T-helper 1 cell treated with Interleukin-12 subunit alpha and Interleukin-12 subunit beta and Interleukin-4 antibody, amounts not matched to agents 30 μg/mL and 1 μg/mL, for 36 hours (primary cell): ENCODE measurements at regions not wholly inside any gene's neighbourhood (a gene's known extent, or its start where the extent isn't known, plus 50 kb on each side); places are given as distances from the start of the nearest gene placed in this dataset.

Experiments used
- H3K27ac Mint-ChIP-seq: one replicate; pipeline ENCODE4 v1.8.0; 2021; ENCODE audit warnings: mild to moderate bottlenecking, mixed read lengths
- H3K27me3 Mint-ChIP-seq: one replicate; pipeline ENCODE4 v1.8.0; 2021; ENCODE audit warnings: low read depth, mixed read lengths
- H3K36me3 Mint-ChIP-seq: one replicate; pipeline ENCODE4 v1.8.0; 2021; ENCODE audit warnings: low read depth, mixed read lengths
- H3K4me1 Mint-ChIP-seq: one replicate; pipeline ENCODE4 v1.8.0; 2021; ENCODE audit warnings: low read depth, mixed read lengths
- H3K4me3 Mint-ChIP-seq: one replicate; pipeline ENCODE4 v1.8.0; 2021; ENCODE audit warnings: mild to moderate bottlenecking, moderate library complexity, mixed read lengths
- H3K9me3 Mint-ChIP-seq: one replicate; pipeline ENCODE4 v1.8.0; 2021; ENCODE audit warnings: mixed read lengths

- no peaks in the 10 kb centered on the region for H3K36me3 Mint-ChIP-seq
- peaks cover 8% of the 10 kb centered on the region for H3K27me3 Mint-ChIP-seq
- no peaks in the 10 kb centered on the region for H3K9me3 Mint-ChIP-seq
- H3K4me1 Mint-ChIP-seq = peaks cover 9% of the 10 kb centered on the region
- H3K4me3 Mint-ChIP-seq = peak overlapping the region; percentile 69
- H3K27ac Mint-ChIP-seq = no peak overlapping the region
Observed at GRCh38 chr2:16303273-16303577, 362.4 kb downstream of the CYRIA start.

- no peaks in the 10 kb centered on the region for H3K9me3 Mint-ChIP-seq
- peak overlapping the region; percentile 69 for H3K4me3 Mint-ChIP-seq
- H3K27me3 Mint-ChIP-seq = peaks cover 8% of the 10 kb centered on the region
- H3K4me1 Mint-ChIP-seq = peaks cover 9% of the 10 kb centered on the region
- H3K27ac Mint-ChIP-seq = no peak overlapping the region
- H3K36me3 Mint-ChIP-seq = no peaks in the 10 kb centered on the region
Observed at GRCh38 chr2:16302431-16303272, 362.3 kb downstream of the MYCN start.

GRCh38 chr2:16301961-16302360, 361.6 kb downstream of the MYCN start:
- H3K27ac Mint-ChIP-seq = no peak overlapping the region
- no peaks in the 10 kb centered on the region for H3K36me3 Mint-ChIP-seq
- H3K9me3 Mint-ChIP-seq = no peaks in the 10 kb centered on the region
- H3K4me1 Mint-ChIP-seq = peaks cover 9% of the 10 kb centered on the region
- no peak overlapping the region for H3K4me3 Mint-ChIP-seq
- H3K27me3 Mint-ChIP-seq = peaks cover 8% of the 10 kb centered on the region

GRCh38 chr2:16298866-16299265, 358.5 kb downstream of the MYCN start:
- Mint-ChIP-seq H3K4me1 (peaks cover 9% of the 10 kb centered on the region), H3K27me3 (peaks cover 5% of the 10 kb centered on the region), H3K9me3 (no peaks in the 10 kb centered on the region), H3K36me3 (no peaks in the 10 kb centered on the region), H3K27ac (no peak overlapping the region), H3K4me3 (no peak overlapping the region)

GRCh38 chr2:16296331-16297250, 356.2 kb downstream of the MYCN start:
- no peaks in the 10 kb centered on the region for H3K9me3 Mint-ChIP-seq

GRCh38 chr2:16296038-16296290, 355.6 kb downstream of the MYCN start:
- H3K36me3 Mint-ChIP-seq = no peaks in the 10 kb centered on the region
- H3K9me3 Mint-ChIP-seq = no peaks in the 10 kb centered on the region
- no peak overlapping the region for H3K4me3 Mint-ChIP-seq
- H3K27ac Mint-ChIP-seq = no peak overlapping the region
- H3K4me1 Mint-ChIP-seq = no peaks in the 10 kb centered on the region
- H3K27me3 Mint-ChIP-seq = no peaks in the 10 kb centered on the region

More at GRCh38 chr2:16296331-16297250, 356.2 kb downstream of the MYCN start:
- Mint-ChIP-seq H3K27me3 (peaks cover under 1% of the 10 kb centered on the region), H3K27ac (no peak overlapping the region), H3K4me3 (no peak overlapping the region), H3K4me1 (no peaks in the 10 kb centered on the region), H3K36me3 (no peaks in the 10 kb centered on the region)

- H3K36me3 Mint-ChIP-seq = no peaks in the 10 kb centered on the region
- no peaks in the 10 kb centered on the region for H3K4me1 Mint-ChIP-seq
- H3K9me3 Mint-ChIP-seq = no peaks in the 10 kb centered on the region
- no peak overlapping the region for H3K4me3 Mint-ChIP-seq
- no peak overlapping the region for H3K27ac Mint-ChIP-seq
- H3K27me3 Mint-ChIP-seq = no peaks in the 10 kb centered on the region
Observed at GRCh38 chr2:16294791-16295190, 354.4 kb downstream of the MYCN start.

- no peak overlapping the region for H3K27ac Mint-ChIP-seq
- H3K36me3 Mint-ChIP-seq = no peaks in the 10 kb centered on the region
- H3K4me1 Mint-ChIP-seq = no peaks in the 10 kb centered on the region
- H3K27me3 Mint-ChIP-seq = no peaks in the 10 kb centered on the region
- no peak overlapping the region for H3K4me3 Mint-ChIP-seq
- H3K9me3 Mint-ChIP-seq = no peaks in the 10 kb centered on the region
Observed at GRCh38 chr2:16293871-16294270, 353.5 kb downstream of the MYCN start.

- H3K4me3 Mint-ChIP-seq = no peak overlapping the region
- H3K9me3 Mint-ChIP-seq = no peaks in the 10 kb centered on the region
- H3K27me3 Mint-ChIP-seq = no peaks in the 10 kb centered on the region
- H3K36me3 Mint-ChIP-seq = no peaks in the 10 kb centered on the region
- no peak overlapping the region for H3K27ac Mint-ChIP-seq
- no peaks in the 10 kb centered on the region for H3K4me1 Mint-ChIP-seq
Observed at GRCh38 chr2:16293398-16293797, 353.0 kb downstream of the MYCN start.

- Mint-ChIP-seq H3K4me1 (no peaks in the 10 kb centered on the region), H3K4me3 (no peak overlapping the region), H3K27me3 (no peaks in the 10 kb centered on the region), H3K27ac (no peak overlapping the region), H3K9me3 (no peaks in the 10 kb centered on the region), H3K36me3 (no peaks in the 10 kb centered on the region)
Observed at GRCh38 chr2:16291731-16292550, 351.6 kb downstream of the MYCN start.

- no peaks in the 10 kb centered on the region for H3K27me3 Mint-ChIP-seq
- no peak overlapping the region for H3K27ac Mint-ChIP-seq
- no peak overlapping the region for H3K4me3 Mint-ChIP-seq
- no peaks in the 10 kb centered on the region for H3K36me3 Mint-ChIP-seq
- H3K9me3 Mint-ChIP-seq = no peaks in the 10 kb centered on the region
- H3K4me1 Mint-ChIP-seq = no peaks in the 10 kb centered on the region
Observed at GRCh38 chr2:16291226-16291625, 350.9 kb downstream of the MYCN start.

- no peaks in the 10 kb centered on the region for H3K4me1 Mint-ChIP-seq
Observed at GRCh38 chr2:16290311-16291020, 350.1 kb downstream of the MYCN start.

GRCh38 chr2:16288371-16289112, 348.2 kb downstream of the MYCN start:
- Mint-ChIP-seq H3K36me3 (no peaks in the 10 kb centered on the region), H3K4me1 (no peaks in the 10 kb centered on the region), H3K27ac (no peak overlapping the region), H3K27me3 (no peaks in the 10 kb centered on the region), H3K4me3 (no peak overlapping the region), H3K9me3 (no peaks in the 10 kb centered on the region)

More at GRCh38 chr2:16290311-16291020, 350.1 kb downstream of the MYCN start:
- Mint-ChIP-seq H3K27ac (no peak overlapping the region), H3K9me3 (no peaks in the 10 kb centered on the region), H3K4me3 (no peak overlapping the region), H3K27me3 (no peaks in the 10 kb centered on the region), H3K36me3 (no peaks in the 10 kb centered on the region)
